HG02763 (cell line): ENCODE measurements at regions not wholly inside any gene's neighbourhood (a gene's known extent, or its start where the extent isn't known, plus 50 kb on each side); places are given as distances from the start of the nearest gene placed in this dataset.
"Not testable (repeated sequence)": the region's sequence is repeated elsewhere in the genome, so short reads cannot be mapped to it uniquely, and the experiment has no call there.

Source experiments
- ATAC-seq: cut with Tn5 transposase; IDR thresholded peaks from one replicate; pipeline ENCODE4 v1.9.1; 2021; ENCODE audit warnings: mild to moderate bottlenecking, moderate library complexity; ENCODE audit not compliant: unreplicated experiment

DNA sequence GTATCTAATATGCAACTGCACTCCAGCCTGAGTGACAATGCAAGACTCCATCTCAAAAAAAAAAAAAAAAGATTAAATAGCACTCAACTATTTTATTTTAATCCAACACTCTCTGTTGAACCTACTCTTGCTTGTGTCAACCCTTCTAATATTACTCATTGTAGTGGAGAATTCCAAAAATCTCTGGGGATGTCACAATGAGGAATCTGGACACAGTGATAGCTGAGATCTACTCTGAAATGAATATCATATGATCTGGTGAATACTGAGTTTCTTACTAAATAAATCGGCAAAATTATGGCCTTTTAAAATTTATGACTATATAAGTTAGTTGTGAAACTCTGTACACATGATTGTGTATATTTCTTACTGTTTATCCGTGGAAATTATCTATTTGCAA lies 418.2 kb downstream of the BCAT1 start:
- no peak for ATAC-seq

DNA sequence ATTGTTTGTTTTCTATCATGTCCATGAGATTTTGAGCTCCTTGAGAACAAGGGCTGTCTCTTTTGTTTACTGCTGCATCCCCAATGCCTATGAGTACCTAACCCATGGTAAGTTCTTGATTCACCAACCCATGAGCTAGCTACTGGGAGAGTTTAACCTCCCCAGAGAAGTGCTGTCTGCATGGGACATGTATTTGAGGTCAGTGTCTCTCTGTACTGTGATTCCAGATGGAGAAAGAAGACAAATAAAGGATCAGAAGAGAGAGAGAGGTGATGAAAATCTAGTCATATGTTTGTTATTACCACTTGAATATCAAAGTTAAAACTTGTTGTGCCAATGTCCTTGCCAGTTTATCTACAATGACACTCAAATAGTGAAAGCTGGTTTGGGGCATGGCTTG lies 421.8 kb downstream of the BCAT1 start:
- ATAC-seq: no peak

DNA sequence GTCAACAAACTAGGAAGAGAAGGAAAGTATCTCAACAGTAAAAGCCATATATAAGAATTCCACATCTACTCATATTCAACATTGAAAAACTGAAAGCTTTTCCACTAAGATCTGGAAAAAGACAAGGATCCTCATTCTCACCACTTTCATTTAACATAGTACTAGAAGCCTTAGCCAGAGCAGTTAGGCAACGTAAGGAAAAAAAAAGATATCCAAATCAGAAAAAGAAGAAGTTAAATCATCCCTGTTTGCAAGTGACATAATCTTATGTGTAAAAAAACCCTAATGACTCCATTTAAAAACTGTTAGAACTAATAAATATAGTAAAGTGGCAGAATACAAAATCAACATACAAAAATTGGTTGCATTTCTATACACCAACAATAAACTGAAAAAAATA lies 426.2 kb downstream of the BCAT1 start:
- ATAC-seq: no peak

GRCh38 chr12:24519759-24520158 lies 429.1 kb downstream of the BCAT1 start:
- ATAC-seq: no peak

DNA sequence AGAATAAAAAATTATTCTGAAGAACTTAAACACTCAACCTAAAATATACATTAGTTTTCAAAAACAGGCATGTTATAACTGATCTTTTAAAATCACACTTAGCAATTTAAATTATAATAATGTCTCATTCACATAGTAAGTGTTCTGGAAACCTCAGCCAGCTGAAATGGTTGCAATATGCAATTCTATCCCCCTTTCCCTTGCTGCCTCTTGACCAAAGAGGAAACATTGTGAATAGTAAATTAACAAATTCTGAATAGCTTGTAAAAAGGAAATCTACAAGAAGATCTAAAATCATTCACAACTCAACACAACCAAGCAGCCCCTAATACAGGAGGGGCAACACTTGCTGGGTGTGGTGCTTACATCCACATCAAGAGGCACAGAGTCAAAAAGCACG lies 431.9 kb downstream of the BCAT1 start:
- no peak for ATAC-seq

DNA sequence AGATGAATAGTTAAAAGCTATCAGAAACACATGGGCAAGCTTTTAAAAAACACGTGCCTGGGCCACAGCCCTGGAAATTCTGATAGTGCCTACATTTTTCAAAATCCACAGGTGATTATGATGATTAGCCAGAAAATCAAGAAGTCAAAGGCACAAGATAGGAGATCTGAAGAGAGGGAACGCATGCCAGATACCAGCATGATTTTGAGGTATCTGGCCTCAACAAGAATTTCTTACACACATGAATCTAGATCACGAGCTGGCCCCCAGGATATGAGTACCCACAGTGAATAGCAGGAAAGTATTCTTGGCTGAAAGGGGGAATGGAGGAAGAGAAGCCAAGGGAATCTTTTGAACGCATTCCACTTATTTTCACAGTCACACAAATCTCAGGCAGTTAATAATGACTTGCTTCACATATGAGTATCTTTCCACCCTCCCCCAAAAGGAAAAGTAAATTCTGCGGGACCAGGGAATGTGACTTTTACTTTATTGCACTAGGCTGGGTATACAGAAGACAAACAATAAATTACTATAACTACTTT lies 438.2 kb downstream of the BCAT1 start:
- no peak for ATAC-seq

- no peak for ATAC-seq
Observed at GRCh38 chr12:24507827-24508226, 441.1 kb downstream of the BCAT1 start.

GRCh38 chr12:24505366-24506015 lies 443.4 kb downstream of the BCAT1 start:
- ATAC-seq: no peak

DNA sequence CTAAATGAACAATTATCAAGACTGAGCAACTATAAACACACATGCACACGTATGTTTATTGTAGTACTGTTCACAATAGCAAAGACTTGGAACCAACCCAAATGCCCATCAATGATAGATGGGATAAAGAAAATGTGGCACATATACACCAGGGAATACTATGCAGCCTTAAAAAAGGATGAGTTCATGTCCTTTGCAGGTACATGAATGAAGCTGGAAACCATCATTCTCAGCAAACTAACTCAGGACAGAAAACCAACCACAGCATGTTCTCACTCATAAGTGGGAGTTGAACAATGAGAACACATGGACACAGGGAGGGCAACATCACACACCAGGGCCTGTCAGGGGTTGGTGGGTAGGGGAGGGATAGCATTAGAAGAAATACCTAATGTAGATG lies 445.4 kb downstream of the BCAT1 start:
- not testable (repeated sequence) for ATAC-seq

DNA sequence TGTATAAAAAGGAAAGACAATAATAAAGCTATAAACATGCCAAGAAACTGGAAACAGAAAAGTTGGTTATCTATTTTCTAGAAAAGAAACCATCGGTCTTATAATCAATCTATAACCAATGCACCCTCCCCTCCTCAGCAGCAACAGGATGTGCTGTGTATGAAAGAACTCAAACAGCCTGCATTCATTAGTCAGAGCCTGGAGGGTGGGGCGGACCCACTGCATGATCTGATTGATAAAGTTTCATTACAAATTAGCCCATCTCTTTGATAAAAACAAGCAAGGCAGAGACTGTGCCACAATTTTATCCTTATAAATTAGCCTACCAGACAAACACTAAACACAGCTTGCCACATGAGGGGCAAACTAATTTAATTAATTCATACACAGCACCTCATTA lies 448.1 kb downstream of the BCAT1 start:
- no peak for ATAC-seq

DNA sequence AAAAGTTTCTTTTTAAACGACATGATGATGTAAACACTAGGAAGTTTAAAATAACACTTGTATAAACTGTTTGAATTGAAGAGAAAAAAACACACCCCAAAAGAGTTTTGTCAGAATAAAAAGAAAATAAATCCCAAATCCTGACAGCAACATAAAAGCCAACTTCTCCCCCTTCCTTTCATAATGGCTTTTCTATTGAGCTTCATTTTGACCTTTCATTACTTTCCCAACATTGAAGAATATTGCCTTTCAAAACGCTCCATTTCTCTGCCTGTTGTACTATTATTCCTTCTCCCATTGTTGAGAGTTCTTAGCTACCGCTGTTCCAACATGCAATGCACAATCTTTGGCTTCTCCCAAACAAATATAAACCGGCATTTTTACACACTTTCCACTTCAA lies 448.5 kb downstream of the BCAT1 start:
- ATAC-seq: no peak

GRCh38 chr12:24499151-24500146 lies 449.5 kb downstream of the BCAT1 start:
- no peak for ATAC-seq

- no peak for ATAC-seq
Observed at GRCh38 chr12:24496755-24497154, 452.1 kb downstream of the BCAT1 start.

DNA sequence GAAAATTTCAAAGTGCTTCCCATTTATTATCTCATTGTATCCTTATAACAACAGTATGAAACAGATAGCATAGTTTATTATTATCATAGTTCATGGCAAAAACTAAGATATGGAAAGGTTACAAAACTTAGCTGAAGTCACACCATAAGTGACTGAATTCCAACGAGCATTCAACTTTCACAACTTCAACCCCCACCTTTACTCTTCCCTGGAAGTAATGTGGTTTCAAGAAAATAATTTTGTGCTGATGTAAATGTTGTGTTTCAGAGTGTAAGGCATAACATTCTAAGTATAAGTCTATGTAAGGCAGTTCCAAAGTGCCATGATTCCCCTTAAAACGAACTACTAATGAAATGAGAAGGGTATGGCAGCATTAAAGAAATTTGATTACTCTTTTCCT lies 454.5 kb downstream of the BCAT1 start:
- no peak for ATAC-seq

DNA sequence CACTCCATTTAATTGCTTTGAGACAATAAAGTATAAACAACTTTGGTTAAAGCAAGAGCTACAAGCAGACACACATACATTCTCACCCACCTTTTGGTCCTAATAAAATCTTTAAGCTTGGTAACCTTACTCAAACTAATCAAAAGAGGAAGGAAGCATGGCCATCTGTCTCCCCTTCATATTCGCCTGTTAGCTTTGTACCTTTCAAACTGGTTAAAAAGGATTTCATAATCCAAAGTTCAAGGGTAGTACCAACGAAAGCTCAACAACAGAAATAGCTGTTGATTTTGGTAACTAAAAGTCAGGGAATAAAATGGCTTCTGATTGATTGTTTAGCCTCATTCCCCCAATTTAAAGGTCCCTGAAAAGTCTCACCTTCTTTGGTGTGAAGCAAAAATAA lies 456.9 kb downstream of the BCAT1 start:
- ATAC-seq: no peak

DNA sequence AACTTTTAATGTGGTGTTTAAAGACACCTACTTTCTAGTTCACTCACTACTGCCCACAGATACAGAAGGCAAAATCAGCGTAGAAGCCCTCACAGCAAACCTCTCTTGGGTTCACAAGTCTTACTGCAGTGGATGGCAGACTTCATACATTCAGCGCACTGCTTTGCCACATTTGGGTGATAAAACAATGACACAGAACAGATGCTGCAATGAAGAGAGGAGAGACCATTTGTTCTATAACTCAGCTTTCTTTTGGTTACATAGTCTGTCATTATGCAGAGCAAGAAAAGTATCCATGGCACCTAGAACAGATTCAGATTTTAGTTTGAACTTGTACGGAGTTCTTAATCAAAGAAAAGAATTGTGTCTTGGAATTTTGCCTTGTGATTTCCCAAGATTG lies 459.0 kb downstream of the BCAT1 start:
- no peak for ATAC-seq

DNA sequence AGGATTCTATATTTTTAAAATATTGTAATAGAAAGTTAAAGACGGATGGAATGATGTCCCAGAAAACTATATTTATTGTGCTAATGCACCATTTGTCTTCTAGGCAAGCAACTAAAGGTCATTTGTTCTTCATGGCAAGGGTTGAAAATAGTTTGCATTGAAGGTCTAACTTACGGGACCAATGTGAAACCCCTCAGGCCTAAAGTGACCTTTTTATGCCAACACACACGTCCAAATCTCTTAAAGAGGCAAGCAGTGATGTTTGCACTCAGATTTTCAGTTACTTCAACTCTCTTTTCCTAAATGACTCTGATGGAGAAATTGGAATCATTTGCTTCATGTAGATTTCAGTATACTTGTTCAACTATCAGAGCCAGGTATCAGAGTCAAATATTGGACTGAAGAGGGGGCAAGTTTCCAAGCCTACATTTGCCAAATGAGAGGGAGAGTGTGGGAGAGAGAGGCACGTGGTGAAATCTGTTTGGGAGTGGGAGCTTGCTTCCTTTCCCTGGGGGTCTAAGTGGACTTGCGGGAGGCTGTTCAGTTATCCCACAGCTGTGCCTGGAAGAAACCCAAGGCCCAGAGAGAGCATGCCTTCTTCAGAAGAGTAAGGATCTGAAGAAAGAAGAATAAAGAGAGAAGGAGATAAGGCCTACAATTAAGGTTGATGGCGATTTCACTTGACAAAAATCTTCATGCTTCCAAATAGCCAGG lies 459.8 kb downstream of the BCAT1 start:
- ATAC-seq: no peak

- no peak for ATAC-seq
Observed at GRCh38 chr12:24488091-24488596, 460.8 kb downstream of the BCAT1 start.

DNA sequence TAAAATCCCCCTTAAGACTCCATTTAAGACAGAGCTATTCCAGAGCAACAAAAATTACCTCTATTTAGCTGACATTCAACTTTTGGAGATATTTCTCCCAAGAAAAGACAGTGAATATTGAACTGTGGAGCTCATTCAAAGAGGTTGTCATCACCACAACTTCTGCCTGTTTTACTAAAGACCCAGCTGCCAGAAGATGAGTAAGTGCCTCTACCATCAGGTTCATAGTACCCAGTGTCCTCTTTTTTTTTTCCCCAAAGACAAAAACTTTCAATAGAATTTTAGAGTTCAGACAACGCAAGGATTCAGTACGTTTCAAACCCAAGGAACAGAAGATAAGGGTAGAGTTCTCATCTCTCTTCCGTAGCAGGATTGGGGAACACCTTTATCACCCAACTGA lies 461.3 kb downstream of the BCAT1 start:
- ATAC-seq: no peak

GRCh38 chr12:24483732-24484131 lies 465.2 kb downstream of the BCAT1 start:
- ATAC-seq: no peak
